ENCODE measurements at regions not wholly inside any gene's neighbourhood (a gene's known extent, or its start where the extent isn't known, plus 50 kb on each side); places are given as distances from the start of the nearest gene placed in this dataset.

- DNase-seq, result no peak
Measured at GRCh38 chr5:14090755-14091154, 52.4 kb upstream of the TRIO start.

- no peak for DNase-seq
Measured at GRCh38 chr5:14090290-14090689, 52.9 kb upstream of the TRIO start.

DNA sequence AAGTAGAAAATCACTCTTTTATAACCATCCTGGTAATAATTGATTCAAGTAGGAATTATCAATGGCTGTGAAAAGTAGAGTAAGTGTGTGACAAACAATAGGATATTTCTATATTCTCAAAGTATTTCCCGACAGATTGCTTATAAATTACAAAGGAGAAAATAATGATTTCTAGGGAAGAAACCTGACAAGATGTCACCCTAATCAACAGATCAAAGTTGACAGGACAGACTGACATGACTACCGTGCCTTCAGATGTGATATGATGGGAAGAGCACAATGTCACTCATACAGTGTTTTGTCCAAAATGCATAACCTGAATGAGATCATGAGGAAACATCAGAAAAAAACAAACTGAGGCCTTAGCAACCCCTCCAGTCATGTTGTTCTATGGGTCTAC is 53.9 kb upstream of the TRIO start:
- DNase-seq, result no peak

DNA sequence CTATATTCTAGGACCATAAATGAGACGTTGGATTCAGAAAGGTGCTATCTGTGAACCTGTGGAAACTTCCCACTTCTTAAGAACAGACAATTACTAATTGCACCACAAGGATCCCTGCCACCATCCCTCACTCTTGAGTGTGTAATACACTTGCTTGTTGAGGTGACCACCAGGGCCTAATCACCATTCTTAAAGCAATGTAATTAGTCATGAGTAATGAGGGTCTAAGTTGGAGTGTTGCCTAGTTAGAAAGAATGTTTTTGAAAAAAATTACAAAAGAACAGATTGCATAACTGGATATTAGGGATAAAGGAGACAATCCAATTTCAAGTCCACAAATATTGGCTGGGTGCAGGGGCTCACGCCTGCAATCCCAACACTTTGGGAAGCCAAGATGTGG is 56.9 kb upstream of the TRIO start:
- DNase-seq, result no peak

- DNase-seq, result no peak
Measured at GRCh38 chr5:14082973-14083372, 60.2 kb upstream of the TRIO start.

DNA sequence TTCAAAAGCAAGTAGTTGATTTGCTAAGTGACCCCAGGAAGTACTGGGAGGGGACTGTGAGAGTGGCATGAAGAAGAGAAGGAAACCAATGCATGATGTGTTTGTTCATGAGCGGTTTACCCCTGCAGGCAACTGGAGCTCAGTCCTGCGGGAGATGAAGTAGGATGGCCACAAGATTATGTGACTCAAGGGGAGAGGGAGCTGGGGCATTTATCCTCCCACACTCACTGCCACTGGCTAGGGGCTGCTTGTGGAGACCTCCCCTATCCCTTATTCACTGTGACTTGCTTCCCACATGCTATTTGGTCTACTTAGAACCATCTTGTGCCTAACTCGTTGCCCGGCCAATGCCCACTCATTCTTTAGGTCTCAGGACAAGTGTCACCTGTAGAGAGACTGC is 60.6 kb upstream of the TRIO start:
- no peak for DNase-seq

GRCh38 chr5:14081791-14082190 is 61.4 kb upstream of the TRIO start:
- DNase-seq, result no peak

- no peak for DNase-seq
Measured at GRCh38 chr5:14078716-14079115, 64.4 kb upstream of the TRIO start.

DNA sequence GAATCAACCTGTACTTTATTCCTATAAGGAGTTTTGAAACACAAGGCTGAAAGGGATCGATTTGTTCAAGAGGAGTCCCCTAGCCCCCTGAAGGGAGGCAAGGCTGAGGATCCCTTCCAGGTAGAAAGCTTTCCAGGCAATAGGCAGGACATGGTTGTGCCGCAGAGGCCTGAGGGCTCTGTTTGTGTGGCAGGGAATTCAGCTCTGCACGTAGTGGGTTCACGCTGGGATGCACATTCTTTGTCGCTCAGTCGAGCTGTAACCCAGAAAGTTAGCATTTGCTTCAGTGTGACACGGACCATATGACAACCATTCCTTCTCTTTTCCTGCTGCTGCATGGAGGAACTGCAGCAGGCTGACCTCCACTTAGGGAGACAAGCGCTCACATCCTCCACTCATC is 65.6 kb upstream of the TRIO start:
- DNase-seq, result no peak

- no peak for DNase-seq
Measured at GRCh38 chr5:14076561-14076960, 66.6 kb upstream of the TRIO start.

- no peak for DNase-seq
Measured at GRCh38 chr5:14075937-14076336, 67.2 kb upstream of the TRIO start.

DNA sequence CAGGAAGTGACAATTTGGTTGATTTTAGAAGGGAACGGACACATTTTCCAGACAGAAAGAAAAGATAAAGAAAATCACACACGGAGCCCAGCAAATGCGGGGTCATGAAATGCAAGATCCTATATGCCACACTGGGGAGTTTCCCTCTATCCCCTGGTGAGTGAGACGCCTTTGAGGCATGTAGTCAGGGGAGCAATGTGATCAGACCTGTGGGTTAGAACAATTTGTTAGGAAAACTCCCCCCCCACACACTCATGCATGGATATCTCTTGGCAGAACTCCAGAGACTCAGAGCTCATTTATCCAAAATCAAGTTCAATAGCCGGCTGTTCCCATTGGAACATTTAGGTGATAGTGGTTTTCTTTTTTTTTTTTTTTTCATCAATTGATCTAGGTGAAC is 71.7 kb upstream of the TRIO start:
- DNase-seq, result no peak

GRCh38 chr5:14069021-14069420 is 74.1 kb upstream of the TRIO start:
- DNase-seq, result no peak

DNA sequence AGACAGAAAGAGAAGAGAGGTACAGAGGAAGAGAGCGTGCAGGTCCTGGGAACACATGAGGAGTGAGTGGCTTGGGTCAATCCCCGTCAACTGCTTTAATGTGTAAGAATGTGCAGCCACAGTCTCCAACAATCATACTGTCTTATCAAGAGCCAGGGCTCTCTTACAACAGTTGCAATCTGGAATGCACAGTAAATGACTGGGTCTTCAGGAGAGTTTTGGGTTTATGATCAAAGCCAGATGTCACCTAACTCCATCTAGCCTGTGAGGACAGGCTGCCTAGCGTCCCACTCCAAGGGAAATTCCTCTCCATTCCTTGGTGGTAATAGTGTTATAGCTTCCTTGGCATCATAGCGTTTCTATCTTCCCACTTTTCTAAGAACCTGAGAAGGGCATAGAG is 75.0 kb upstream of the TRIO start:
- no peak for DNase-seq

DNA sequence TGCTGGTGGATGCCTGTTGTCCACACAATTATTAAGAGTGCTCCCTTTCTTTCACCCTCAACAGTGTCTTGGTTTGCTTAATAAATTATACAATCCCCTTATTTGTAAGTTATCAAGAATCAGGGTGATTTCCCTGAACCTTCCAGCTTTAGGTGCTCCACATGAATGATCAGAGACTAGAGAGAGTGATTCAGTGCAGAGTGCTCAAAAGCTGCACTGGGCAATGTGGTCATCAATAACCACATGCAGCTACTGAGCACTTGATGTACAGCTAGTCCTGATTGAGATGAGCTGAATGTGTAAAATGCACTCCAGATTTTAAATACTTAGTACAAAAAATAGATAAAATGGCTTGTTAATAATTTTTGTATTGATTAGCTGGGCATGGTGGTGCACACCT is 76.8 kb upstream of the TRIO start:
- DNase-seq, result no peak

DNA sequence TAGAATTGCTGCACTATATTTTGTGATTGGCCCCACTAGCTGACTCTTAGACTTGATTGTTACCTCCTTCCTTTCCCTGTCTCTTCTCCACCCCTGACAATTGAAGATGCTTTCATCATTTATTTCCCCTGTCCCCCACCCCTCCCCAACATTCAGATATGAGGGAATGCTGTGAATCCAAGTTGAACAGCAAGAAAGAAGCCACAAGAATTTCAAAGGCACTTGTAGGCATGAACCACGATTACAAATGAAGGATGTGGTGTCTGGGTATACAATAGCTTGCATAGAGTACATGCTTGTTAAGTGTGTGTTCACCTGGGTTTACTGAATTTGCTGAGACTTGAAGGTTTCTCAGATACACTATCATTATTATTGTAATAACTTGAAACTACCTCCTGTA is 78.3 kb upstream of the TRIO start:
- no peak for DNase-seq

DNA sequence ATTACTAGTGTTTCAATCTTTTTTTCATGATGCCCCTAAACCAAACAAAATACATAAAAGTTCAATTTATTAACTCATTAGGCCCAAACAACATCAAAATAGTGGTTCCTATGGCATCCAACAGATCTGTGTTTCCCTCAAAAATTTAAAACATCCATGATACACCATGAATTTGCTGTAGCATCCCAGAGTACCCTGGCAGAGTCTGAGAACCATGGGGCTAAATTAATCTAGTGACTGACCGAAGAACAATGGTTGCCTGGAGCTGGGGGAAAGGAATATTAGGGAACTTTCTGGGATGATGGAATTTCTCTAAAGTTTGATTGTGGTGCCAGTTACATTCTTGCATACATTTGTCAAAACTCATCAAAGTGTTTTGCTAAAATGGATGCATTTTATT is 79.5 kb upstream of the TRIO start:
- no peak for DNase-seq

DNA sequence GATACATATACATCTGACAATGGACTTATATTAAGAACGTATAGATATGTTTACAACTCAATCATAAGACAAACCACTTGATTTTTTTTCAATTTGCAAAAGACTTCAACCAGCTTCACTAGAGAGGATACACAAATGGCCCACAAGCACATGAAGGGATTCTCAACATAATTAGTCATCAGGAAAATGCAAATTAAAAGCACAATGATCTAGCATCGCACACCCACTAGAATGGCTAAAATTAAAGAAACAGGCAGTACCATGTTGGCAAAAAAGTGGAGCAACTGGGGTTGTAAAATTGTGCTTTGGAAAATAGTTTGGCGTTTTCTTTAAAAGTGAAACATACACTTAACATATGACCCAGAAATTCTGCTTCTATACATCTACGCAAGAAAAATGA is 80.0 kb upstream of the TRIO start:
- DNase-seq, result no peak

GRCh38 chr5:14062178-14062577 is 81.0 kb upstream of the TRIO start:
- DNase-seq, result no peak

DNA sequence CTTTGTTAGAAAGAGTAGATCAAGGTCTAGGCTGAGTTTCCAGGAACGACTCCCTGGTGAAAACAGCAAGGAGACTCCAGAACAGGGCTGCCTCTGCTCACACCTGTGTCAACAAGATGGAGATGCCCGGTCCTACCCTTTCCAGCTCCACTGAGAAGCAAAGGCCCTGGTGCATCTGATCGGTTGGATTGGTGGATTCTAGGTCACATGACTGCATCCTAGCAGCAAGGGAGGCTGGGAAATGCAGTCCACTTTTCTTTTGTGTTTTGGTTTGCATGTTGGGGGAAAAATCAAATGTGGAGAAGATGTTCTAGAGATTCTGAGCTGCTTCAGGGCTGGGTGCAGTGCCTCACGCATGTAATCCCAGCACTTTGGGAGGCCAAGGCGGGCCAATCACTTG is 82.0 kb upstream of the TRIO start:
- no peak for DNase-seq

GRCh38 chr5:14060218-14060617 is 82.9 kb upstream of the TRIO start:
- no peak for DNase-seq

GRCh38 chr5:14059810-14060209 is 83.3 kb upstream of the TRIO start:
- DNase-seq, result no peak

- no peak for DNase-seq
Measured at GRCh38 chr5:14057289-14057688, 85.9 kb upstream of the TRIO start.

DNA sequence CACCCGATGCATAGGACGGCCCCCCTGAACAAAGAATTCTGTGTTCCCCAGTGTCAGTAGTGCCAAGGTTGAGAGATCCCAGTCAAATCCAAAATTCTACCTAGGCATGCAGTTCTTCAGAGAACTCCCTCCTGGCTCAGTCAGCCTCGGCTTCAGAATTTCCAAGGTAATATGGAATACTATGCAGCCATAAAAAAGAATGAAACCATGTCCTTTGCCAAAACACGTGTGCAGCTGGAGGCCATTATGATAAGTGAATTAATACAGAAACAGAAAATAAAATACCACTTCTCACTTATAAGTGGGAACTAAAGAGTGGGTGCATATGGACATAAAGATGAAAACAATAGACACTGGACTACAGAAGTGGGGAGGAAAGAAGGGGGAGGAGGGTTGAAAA is 87.1 kb upstream of the TRIO start:
- DNase-seq, result no peak

DNA sequence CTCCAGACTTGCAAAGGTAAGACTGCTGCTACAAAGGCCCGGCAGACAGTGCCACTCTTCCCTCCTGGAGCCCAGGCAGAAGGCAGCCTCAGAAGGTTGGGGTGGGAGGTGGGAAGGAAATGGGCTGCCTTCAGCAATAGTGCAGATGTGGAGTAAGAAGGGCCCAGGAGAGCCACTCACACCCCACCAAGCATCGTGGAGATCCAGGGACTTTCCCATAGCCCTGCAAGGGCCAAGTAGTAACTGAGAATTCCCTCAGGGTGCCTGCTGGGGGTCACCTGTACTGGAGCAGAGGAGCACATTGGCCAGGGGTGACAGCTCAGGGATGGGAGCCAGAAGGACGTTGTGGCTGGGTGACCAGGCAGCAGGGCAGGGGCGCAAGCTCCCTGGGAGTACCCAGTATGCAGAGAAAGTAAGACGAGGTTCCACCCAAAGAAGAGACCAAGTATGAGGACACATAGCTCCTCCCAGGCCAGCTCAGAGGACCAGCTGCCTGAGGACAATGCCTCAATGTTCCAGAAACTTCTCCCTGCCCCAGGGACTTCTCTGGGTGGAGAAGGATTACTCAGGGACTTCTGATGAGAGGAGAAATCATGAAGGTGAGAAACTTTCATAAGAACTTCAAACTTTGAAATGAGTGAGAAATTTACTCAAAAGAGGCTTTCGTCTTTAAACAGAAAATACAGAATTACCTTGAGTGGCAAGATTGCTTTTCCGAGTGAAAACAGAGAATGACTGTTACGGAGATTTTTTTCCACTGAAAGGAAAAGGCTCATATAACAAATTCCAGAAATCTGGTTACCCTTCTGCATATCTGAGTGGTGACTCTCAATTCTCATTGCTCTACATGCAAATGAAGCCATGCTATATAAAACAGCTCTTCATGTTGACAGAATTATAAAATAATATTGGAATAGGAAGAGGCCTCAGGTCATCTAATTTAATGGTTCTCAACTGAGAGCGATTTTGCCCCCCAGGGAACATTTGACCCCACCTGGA is 87.9 kb upstream of the TRIO start:
- DNase-seq, result no peak
